Esophagus muscularis mucosa (tissue), 4 donors: ENCODE measurements at regions not wholly inside any gene's neighbourhood (a gene's known extent, or its start where the extent isn't known, plus 50 kb on each side); places are given as distances from the start of the nearest gene placed in this dataset.
"Not testable (repeated sequence)": the region's sequence is repeated elsewhere in the genome, so short reads cannot be mapped to it uniquely, and the experiment has no call there.

Experiments
- EP300 ChIP-seq: sonication (generic); formaldehyde crosslinking; IDR thresholded peaks from one replicate; pipeline ENCODE4 v1.6.1; 2017; ENCODE audit warnings: antibody characterized with exemption
- POLR2A ChIP-seq: fragments of 450-650 bp; IDR thresholded peaks from one replicate; pipeline ENCODE4 v1.6.1; 2017; ENCODE audit warnings: antibody characterized with exemption, moderate library complexity, mild to moderate bottlenecking, low read depth
- POLR2AphosphoS5 ChIP-seq, 2 donors: sonication (generic); formaldehyde crosslinking; IDR thresholded peaks; one replicate each; pipeline ENCODE4 v1.6.1; 2017; ENCODE audit warnings: antibody characterized with exemption in 2 of 2
- TF ChIP-seq, protein P1 (sequence below), 3 experiments: fragments of 200-600 bp in 2 of 3; fragments of 450-650 bp in 1 of 3; sonication (generic) in 2 of 3; IDR thresholded peaks; one replicate each; pipeline ENCODE4 v1.5.1; 2017 to 2019; ENCODE audit warnings: antibody characterized with exemption in 3 of 3, mild to moderate bottlenecking in 2 of 3, moderate library complexity in 1 of 3

DNA sequence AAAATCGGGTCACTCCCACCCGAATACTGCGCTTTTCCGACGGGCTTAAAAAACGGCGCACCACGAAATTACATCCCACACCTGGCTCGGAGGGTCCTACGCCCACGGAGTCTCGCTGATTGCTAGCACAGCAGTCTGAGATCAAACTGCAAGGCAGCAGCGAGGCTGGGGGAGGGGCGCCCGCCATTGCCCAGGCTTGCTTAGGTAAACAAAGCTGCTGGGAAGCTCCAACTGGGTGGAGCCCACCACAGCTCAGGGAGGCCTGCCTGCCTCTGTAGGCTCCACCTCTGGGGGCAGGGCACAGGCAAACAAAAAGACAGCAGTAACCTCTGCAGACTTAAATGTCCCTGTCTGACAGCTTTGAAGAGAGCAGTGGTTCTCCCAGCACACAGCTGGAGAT lies 325.7 kb upstream of the PIK3R1 start:
- TF ChIP-seq, protein P1, sequence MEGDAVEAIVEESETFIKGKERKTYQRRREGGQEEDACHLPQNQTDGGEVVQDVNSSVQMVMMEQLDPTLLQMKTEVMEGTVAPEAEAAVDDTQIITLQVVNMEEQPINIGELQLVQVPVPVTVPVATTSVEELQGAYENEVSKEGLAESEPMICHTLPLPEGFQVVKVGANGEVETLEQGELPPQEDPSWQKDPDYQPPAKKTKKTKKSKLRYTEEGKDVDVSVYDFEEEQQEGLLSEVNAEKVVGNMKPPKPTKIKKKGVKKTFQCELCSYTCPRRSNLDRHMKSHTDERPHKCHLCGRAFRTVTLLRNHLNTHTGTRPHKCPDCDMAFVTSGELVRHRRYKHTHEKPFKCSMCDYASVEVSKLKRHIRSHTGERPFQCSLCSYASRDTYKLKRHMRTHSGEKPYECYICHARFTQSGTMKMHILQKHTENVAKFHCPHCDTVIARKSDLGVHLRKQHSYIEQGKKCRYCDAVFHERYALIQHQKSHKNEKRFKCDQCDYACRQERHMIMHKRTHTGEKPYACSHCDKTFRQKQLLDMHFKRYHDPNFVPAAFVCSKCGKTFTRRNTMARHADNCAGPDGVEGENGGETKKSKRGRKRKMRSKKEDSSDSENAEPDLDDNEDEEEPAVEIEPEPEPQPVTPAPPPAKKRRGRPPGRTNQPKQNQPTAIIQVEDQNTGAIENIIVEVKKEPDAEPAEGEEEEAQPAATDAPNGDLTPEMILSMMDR (IDR thresholded peaks at IDR 0.05): not testable (repeated sequence)
- not testable (repeated sequence) for TF ChIP-seq EP300; POLR2A; POLR2AphosphoS5 (IDR thresholded peaks at IDR 0.05)
